ENCODE measurements at regions not wholly inside any gene's neighbourhood (a gene's known extent, or its start where the extent isn't known, plus 50 kb on each side); places are given as distances from the start of the nearest gene placed in this dataset.
"Not testable (repeated sequence)": the region's sequence is repeated elsewhere in the genome, so short reads cannot be mapped to it uniquely, and the experiment has no call there.

- DNase-seq (ENCODE audit: low read depth): no peak
Observed at GRCh38 chr2:131828164-131828561, 300.5 kb downstream of the CCDC74A start.

GRCh38 chr2:131828633-131829455 is 301.2 kb downstream of the CCDC74A start:
- not testable (repeated sequence) for DNase-seq (ENCODE audit: low read depth)

GRCh38 chr2:131829456-131830241 is 302.0 kb downstream of the CCDC74A start:
- DNase-seq (ENCODE audit: low read depth): not testable (repeated sequence)

GRCh38 chr2:131830242-131830945 is 302.7 kb downstream of the CCDC74A start:
- not testable (repeated sequence) for DNase-seq (ENCODE audit: low read depth)

GRCh38 chr2:131830946-131831310 is 303.2 kb downstream of the CCDC74A start:
- DNase-seq (ENCODE audit: low read depth): not testable (repeated sequence)

- DNase-seq (ENCODE audit: low read depth): not testable (repeated sequence)
Observed at GRCh38 chr2:131831450-131832208, 303.9 kb downstream of the CCDC74A start.

GRCh38 chr2:131832209-131832780 is 304.6 kb downstream of the CCDC74A start:
- DNase-seq (ENCODE audit: low read depth): not testable (repeated sequence)

GRCh38 chr2:131832917-131833316 is 305.2 kb downstream of the CCDC74A start:
- DNase-seq (ENCODE audit: low read depth): not testable (repeated sequence)

GRCh38 chr2:131833367-131834202 is 305.9 kb downstream of the CCDC74A start:
- not testable (repeated sequence) for DNase-seq (ENCODE audit: low read depth)

- not testable (repeated sequence) for DNase-seq (ENCODE audit: low read depth)
Observed at GRCh38 chr2:131834203-131835020, 306.7 kb downstream of the CCDC74A start.

- DNase-seq (ENCODE audit: low read depth): not testable (repeated sequence)
Observed at GRCh38 chr2:131835022-131835421, 307.3 kb downstream of the CCDC74A start.

- DNase-seq (ENCODE audit: low read depth): no peak
Observed at GRCh38 chr2:131835621-131836091, 308.0 kb downstream of the CCDC74A start.

GRCh38 chr2:131836116-131836515 is 308.4 kb downstream of the CCDC74A start:
- not testable (repeated sequence) for DNase-seq (ENCODE audit: low read depth)

GRCh38 chr2:131844044-131844443 is 316.4 kb downstream of the CCDC74A start:
- not testable (repeated sequence) for DNase-seq (ENCODE audit: low read depth)

GRCh38 chr2:131856202-131856601 is 305.6 kb downstream of the ANKRD30BL start:
- DNase-seq (ENCODE audit: low read depth): not testable (repeated sequence)

GRCh38 chr2:131858197-131858596 is 303.6 kb downstream of the ANKRD30BL start:
- DNase-seq (ENCODE audit: low read depth): not testable (repeated sequence)

All from fibroblast of the conjunctiva (primary cell).